ENCODE measurements at regions not wholly inside any gene's neighbourhood (a gene's known extent, or its start where the extent isn't known, plus 50 kb on each side); places are given as distances from the start of the nearest gene placed in this dataset.
A peak's percentile ranks its signal among the peaks of the same experiment; 100 is the strongest.

DNA sequence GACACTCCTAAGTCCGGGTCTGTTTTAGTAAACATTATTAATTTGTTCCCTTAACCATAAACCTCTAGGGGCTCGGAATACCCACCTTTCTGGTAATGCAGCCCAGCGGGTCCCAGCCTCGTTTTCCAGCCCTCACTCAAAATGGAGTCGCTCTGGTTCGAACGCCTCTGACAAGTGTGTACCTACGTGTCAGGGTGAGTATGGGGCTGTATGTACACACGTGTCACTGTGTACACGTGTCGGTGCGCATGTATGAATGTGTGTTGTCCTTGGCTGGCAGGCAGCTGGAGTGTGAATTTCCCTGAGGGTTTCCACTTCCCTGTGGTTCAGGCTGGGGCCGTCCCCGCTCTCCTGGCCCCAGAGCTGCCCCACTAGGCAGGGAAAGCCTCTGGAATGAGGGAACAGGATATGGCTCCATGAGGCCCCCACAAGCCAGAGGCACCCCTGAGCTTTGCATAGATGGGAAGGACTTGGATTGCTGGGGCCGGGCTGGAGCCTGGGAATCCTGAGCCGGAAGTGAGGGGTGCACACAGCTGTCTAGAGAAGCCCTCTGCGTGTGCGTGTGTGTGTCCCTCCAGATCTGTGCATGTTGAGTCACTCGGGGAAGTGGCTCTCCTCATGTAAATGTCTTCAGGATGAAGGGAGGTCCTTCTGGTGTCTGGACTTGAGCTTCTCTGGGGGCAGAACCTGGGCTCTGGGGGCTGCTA lies 160.8 kb upstream of the IER5L start:
- no peak for DNase-seq

DNA sequence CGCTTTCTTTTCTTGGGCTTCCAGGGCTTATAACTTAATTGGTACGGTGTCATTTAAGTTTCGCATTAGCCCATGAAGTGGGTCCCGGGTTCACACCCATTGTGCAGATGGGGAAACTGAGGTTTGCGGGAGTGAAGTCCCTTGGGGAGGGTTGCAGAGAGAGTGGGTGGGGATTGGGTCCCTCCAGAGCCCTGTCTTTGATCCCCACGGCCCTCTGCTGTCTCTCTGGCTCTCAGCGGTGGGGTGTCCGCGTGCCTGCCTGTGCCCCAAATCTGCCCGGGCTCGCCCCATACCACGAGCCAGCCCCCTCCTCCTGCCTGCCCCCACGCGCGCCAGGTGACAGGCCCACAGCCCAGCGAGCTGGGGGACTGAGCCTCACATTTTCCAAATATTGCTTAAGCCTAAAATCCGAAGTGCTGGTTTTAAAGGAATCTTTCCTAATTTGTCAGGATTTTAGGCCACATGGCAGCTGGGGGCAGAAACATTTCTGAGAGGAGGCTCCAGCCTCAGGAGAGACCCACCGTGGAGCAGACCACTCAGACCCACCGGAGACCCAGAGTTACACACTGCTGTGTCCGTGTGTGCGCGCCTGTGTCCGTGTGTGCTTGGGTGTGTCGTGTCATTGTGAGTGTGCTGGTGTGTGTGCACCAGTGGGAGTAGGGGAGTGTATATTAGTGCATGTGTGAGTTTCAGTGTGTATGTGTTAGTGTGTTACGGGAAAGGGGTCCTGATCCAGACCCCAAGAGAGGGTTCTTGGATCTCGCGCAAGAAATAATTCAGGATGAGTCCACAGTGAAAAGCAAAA lies 159.5 kb upstream of the IER5L start:
- no peak for DNase-seq

DNA sequence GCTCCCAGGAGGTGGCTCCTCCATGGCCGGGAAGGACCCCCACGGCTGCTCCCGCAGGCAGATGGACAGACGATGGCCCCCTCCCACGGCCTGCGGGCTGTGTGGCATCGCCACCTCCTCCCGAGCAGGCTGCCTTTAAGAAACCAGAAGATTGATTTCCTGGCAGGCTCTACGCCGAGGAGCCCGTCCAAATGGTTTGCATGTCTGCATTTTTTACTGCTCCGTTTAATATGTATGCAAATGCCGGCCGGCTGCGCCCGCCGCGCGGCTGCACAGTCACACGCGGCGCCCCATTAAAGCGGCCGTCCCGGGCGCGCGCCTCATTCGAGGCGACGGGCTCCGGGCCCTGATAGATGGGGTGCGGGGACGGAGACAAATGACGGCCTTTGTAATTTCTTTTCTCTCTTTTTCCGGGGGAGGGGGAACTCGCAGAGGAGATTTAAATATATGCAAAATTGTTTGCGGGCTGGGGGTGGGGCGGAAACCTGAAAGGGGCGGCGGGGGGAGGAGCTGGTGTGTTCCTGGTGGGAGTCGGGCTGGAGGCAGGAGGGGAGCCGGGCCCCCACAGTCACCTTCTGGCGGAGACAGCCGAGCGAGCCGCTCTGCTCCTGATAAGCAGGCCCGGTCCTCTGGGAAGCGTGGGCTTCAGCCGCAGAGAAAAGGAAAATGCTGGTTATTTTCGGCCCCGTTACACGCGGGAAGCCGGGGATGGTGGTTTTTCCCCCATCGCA lies 158.7 kb upstream of the IER5L start:
- DNase-seq, result no peak

DNA sequence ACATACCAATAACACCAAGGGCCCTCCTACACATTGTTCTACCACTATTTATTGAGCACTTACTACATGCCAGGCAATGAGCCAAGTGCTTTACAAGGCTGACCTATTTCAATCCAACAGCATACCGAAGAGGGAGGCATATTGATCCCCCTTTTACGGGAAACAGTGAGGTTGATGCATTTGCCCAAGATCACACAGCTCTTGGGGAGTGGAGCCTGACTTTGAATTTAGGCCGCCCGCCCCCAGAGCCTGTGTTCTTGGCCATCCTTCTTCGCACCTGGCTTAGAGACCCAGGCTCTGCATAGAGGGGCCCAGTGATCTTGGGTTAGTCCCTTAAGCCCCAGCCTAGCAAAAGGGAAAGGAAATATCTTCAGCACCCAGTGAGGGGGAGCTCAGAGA lies 158.1 kb upstream of the IER5L start:
- DNase-seq, result no peak

DNA sequence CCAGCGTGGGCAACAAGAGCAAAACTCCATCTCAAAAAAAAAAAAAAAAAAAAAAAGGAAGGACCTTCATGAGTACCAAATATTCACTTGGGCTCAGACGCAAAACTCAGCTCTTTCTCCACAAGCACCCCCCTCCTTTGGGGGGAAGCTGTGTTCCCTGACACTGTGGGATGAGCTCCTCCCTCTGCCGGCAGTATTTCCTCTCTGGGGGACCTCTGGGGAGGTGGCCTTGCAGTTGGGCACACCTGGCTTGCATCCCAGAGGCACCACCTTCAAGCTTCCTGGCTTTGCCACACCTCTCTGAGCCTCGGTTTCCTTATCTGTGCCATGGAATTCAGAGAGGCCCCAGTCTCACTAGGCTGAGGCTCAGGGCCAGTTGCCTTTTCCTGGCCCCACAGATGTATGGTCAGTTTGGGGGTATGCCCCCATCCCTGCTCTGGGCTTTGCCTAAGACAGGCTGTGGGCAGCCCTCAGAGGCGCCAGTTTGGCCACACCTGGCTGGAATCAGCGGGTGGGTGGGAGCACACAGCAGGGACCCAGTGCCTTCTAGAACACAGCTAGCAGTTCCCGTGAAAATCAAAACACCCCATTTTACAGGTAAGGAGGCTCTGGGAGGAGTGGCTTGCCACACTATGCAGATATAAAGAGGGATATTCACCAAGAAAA lies 157.5 kb upstream of the IER5L start:
- no peak for DNase-seq

DNA sequence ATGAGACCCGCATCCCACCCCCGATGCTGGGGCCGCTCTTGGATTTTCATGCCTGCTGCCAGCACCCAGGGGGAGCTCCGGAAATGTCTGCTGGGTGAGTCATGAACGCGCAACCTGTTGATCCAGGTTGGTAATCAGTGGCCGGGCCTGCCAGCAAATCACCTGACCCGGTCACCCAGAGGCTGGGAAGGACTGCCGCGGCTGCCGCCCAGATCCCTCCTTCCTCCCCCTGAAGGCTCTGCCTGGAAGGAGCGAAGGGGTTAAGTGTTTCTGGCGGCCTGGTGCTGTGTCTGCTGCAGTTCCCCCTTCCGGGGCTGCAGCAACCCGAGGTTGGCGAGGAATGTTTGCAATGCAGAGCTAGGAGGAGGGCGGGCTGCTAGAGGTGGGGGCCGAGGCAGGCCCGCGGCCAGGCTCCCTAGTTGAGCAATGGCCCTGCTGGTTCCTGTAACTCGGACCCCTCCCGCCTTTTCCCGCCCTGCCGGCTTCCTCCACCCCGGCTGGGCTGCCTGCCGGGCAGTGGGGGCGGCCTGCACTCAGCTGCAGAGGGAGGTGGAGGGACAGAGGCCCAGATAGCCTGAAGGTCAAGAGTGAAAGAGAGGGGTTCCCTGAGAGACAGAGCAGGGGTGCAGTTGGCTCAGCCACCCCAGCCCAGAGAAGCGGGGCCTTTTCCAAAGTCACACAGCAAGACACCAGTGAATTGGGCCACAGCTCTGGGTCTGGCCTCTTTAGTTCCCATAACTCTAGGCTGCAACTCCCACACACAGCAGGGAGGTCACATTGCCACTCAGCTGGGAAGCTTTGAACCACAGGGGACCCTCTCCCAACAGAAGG lies 156.3 kb upstream of the IER5L start:
- DNase-seq, result peak; percentile 90

DNA sequence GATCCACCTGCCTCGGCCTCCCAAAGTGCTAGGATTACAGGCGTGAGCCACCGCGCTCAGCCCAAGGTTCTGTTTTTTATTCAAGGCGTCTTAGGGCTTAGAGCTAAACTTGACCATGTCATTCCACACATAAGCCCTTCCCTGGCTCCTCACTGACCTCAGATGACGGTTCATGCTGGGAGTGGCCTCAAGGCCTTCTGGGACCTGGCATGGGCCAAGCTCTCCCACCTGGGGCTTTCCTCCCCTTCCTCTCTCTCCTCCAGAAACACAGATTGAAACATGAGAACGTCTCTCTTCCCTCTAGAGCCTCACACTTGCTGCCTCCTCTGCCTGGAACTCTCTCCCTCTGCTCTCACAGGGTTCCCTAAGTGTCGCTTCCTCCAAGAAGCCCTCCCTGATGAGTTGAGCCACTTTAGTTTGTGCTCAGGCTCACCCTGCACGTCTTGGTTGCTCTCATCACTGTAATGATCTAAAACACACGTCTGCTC lies 155.6 kb upstream of the IER5L start:
- no peak for DNase-seq

DNA sequence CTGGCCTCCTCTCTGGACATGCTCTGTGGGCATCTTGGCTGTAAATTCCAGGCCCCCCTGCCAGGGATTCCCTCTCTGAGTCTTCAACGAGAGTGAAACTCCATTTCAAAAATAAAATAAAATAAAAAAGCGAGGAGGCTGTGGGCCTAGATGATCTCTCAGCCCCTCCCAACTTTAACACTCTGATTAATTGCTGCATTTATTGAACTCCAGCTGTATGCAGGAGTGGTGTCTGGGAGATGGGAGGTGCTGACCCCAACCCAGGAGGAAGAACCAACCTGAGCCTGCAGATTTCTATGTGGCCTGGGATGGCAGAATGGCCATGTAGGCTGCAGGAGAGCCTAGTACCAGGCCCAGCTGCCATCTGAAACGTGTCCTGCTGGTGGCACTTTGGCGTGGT lies 154.5 kb upstream of the IER5L start:
- DNase-seq, result no peak

DNA sequence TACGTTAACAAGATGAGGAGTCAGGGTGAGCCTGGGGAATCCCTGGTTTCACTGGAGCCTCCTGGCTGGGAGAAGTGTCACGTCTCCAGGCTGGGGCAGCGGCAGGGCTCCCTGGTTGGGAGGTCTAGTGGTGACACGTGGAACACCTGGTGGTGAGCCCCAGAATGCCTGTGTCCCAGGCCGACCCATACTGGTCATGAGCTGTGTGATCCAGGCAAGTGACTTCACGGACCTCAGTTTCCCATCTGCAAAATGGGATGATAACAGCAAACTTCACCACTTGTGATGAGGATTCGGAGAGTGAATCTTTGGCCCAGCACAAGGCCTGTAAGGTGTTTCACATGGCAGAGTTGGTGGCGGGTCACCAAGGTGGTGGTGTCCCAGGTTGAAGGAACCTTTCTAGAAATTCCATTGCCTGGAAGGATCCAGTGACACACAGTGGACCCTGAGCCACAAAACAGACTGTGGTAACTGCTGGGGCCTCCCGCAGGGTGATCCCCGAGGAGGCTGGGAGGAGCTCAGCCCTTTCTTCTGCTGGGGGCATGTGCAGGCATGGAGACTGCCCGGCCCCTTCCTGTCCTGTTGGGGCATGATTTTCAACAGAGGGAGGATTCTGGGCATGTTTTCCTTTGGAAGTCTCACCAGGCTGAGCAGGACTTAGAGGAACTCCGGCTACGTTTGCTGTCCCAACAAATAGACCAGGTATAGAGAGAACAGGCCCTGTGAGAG lies 153.9 kb upstream of the IER5L start:
- DNase-seq, result no peak

DNA sequence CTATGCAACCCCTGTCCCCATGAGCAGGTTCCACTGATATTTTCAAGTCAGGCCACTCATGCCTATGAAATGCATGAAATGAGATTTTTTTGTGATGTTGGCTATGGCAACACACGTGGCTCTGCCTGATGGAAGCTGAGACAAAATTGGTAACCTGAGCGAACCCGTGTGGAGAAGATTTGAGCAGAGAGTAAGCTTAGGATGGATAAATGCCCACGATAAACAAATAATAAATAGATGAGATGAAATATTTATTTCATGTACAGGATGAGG lies 153.4 kb upstream of the IER5L start:
- no peak for DNase-seq

DNA sequence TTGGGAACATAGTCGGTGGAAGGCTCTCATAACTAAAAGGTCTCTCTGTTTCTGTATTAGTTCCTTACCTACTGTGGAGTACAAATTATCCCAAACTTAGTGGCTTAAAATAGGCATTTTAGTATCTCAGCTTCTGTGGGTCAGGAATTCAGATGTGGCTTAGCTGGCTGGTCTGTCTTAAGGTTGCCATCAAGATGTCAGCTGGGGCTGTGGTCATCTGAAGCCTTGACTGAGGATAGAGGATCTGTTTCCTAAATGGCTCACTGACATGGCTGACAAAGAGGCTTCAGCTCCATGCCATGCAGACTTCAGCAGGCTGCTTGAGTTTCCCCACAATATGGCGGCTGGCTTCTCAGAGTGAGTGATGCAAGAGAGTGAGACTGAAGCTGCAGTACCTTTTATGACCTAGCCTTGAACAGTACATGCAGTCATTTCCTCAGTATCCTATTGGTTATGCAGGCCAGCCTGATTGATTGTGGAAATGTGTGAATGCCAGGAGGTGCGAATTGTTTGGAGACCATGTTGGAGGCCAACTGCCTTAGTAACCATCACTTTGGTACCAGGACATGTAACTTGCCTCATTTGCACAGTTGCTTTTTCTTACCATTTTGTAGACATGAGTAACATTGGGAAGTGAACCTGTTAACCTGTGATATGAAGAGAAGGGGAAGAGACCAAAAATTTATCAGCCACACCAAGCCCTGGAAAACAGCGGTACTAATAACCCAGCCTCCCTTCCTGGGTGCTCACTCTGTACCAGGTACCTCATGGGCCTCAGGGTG lies 152.8 kb upstream of the IER5L start:
- DNase-seq, result no peak

DNA sequence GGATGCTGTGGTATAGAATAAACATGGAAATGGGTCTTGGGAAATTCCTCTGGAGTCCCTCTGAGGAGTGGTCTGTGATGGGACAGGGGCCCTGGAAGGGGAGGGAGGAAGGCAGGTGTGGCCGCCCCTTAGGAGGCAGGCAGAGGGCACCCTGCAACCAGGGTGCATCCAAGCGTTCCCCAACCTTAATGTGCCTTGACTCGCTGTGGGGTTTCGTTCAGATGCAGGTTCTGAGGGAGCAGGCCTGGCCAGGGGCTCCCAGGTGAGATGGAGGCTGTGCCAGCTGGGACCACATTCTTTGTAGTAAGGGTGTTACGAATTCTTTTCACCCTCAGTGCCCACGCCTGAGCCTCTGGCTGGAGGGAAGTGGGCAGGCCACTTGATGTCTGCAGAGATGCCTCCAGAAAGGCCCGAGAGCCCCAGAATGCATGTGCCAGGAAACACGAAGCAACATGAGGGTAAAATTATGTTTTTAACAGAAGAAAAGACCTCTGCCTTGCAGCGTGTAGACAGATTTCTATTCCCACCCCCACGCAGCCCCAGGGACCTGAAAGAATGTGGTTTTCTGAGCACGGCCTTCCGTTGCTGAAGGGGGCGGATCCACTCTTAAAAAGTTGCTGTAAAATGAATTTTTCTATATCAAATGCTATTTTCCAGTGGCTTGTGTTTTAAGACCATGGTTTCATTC lies 150.4 kb upstream of the IER5L start:
- DNase-seq, result no peak

DNA sequence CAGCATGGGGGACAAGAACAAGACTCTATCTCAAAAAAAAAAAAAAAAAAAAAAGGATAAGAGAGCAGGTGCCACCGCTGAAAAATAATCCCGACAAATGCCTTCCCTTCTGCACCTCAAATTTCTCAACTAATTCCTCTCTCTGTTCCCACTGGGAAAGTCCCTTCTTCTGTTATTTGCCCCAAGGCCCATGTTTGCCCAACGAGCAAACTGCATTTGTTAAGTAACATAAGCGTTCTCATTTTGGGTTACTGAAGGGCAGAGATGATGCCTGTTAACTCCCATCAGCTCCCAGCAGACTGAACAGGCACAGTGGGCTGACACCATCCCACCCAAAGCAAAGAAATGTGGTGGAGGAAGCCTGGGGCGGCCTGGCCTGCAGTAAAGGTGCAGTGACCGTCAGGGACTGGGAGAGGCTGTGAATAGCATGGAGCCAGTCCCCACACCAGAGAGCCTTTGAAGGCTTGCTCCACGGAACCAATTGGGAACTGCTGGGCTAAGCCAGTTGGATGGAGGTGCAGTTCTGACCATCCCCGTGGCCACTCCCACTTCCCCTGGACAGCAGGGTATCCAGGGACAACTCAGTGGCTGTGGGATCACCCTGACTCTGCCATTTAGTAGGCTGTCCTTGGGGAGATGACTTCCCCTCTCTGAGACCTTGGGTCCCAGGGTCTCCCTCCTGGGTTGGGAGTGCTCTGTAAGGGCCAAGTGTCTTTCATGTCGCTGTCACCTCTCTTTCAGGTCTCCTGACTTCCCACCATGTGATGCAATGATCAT lies 149.7 kb upstream of the IER5L start:
- no peak for DNase-seq

DNA sequence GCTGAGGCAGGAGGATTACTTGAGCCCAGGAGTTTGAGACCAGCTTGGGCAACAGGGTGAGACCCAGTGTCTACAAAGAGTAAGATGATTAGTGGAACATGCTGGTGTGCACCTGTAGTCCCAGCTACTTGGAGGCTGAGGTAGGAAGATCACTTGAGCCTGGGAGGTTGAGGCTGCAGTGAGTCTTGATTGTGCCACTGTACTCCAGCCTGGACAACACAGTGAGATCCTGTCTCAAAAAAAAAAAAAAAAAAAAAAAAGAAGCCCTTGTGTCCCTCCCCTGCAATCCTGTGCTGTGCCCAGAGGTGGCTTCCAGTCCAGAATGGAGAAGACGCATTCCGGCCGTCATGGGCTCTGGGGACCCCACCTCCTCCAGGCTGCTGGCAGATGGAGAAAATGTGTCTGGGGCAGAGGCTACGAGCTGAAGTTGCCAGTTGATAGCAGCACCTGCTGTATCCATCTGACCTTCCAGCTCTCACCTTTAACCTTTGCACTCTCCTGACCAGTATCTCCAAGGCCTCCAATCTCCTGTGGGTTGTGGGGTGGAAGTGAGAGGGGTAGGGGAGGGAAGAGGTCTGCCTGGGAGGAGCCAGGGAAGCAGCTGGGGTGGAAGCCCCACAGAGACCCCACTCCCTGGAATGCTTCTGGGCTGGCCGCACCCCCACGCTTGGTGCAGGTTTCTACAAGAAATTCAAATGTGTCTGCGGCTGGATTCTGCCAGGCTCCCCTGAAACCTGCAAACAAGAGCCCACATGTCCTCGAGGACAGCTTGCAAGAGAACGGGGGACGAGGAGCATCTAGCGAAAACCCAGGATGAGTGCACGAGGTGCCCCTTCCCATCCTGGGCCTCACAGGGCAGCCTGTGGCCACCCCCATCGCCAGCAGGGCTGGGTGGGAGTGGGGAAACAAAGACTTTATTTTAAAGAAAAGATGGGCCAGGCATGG lies 148.3 kb upstream of the IER5L start:
- DNase-seq, result no peak

DNA sequence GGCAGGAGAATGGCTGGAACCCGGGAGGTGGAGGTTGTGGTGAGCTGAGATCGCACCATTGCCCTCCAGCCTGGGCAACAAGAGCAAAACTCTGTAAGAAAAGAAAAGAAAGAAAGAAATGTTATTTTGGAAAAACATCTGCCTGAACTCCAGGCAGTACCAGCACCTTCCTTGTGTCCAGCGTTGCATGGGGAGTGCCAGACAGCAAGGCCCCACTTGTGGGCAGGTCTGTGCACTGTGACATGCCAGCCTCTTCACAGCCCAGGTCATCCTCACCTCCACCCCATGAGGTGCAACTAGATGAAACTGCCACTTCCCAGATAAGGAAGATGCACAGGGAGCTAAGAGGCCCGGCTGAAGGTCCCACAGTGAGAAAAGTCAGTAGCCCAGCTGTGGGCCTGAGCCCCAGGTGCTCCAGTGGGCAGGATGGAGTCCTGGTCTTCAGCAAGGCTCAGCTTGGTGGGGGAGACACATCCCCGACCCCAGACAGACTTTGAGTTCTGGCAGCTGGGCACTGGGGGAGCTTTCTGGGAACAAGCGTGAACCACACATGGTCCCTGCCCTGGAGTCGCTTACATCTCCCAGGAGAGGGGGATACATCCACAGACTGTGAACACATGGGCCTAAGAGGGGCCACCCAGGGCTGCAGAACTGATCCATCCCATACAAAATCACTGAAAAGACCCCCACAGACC lies 146.9 kb upstream of the IER5L start:
- DNase-seq, result no peak

DNA sequence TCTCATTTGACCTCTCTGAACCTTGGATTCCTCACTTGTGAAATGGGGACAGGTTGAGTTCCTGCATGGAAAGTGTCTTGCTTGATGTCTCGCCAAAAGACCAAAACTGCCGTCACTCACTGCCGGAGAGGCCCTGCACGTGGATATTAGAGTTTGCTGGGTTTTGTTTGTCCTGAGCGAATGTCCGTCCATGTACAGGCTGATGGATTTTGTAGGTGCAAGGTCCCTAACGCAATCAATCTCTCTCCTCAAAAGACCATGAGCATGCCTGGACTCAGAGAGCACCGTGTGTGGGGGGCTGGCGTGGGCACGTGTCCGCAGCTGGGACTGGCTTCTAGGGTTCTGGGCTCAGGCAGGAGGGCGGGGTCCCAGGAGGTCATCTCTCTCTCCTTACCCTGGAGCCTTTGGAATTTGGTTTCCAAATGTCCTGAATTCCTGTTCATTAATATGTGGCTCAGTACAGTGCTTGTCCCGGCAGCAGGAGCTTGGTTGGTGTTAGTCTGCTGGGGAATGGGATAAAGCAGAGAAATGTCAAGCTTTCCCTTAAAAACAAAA lies 146.0 kb upstream of the IER5L start:
- DNase-seq, result no peak

DNA sequence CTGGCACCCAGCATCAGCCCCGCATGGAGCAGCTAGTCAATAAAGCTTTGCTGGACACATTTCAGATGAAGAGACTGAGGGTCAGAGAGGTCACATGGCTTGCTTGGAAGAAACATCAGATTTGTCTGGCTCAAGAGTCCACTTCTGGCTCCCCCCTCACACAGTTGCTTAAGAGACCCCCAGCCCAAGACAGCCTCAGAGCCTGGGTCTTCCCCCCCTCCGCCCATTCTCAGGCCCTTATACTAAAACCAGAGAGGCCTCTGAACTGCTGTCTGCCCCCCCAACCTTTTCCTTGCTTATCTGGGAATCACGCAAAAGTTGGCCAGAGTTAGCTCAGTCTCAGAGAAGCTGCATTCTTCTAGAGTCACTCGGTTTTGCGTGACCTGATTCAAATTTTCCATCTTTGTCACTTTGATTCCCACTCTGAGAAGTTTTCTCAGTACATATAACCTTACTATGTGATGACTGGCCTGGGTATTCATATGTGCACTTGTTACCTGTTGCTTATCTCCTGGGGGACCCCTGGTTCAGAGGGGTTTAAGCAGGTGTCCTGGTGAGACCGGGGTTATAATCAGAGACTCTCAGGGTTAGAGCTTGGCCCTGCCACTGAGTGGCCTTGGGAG lies 145.4 kb upstream of the IER5L start:
- DNase-seq, result no peak

Measured in hindlimb muscle (tissue), 1 donor.